Activated CD4-positive, alpha-beta T cell treated with anti-CD3 and anti-CD28 coated beads for 1 hour (primary cell): ENCODE measurements at regions not wholly inside any gene's neighbourhood (a gene's known extent, or its start where the extent isn't known, plus 50 kb on each side); places are given as distances from the start of the nearest gene placed in this dataset.
"Not testable (repeated sequence)": the region's sequence is repeated elsewhere in the genome, so short reads cannot be mapped to it uniquely, and the experiment has no call there.

Source experiments
- DNase-seq: peaks from one replicate; pipeline ENCODE4 v3.0.0-alpha.2; 2020

GRCh38 chr17:72372185-72372584, 251.4 kb downstream of the SOX9 start:
- no peak for DNase-seq

- no peak for DNase-seq
These were observed 253.3 kb downstream of the SOX9 start for GRCh38 chr17:72373910-72374741.

GRCh38 chr17:72376526-72377345, 255.9 kb downstream of the SOX9 start:
- DNase-seq: no peak

GRCh38 chr17:72378414-72379390, 257.9 kb downstream of the SOX9 start:
- no peak for DNase-seq

- no peak for DNase-seq
These were observed 258.7 kb downstream of the SOX9 start for GRCh38 chr17:72379516-72379915.

- DNase-seq: no peak
These were observed 259.3 kb downstream of the SOX9 start for GRCh38 chr17:72380120-72380519.

GRCh38 chr17:72380737-72381136, 259.9 kb downstream of the SOX9 start:
- no peak for DNase-seq

GRCh38 chr17:72381597-72382397, 261.0 kb downstream of the SOX9 start:
- no peak for DNase-seq

- DNase-seq: no peak
These were observed 262.3 kb downstream of the SOX9 start for GRCh38 chr17:72382971-72383722.

- no peak for DNase-seq
These were observed 264.7 kb downstream of the SOX9 start for GRCh38 chr17:72385475-72385874.

GRCh38 chr17:72386173-72386572, 265.4 kb downstream of the SOX9 start:
- DNase-seq: not testable (repeated sequence)

- DNase-seq: no peak
These were observed 265.9 kb downstream of the SOX9 start for GRCh38 chr17:72386619-72387237.

GRCh38 chr17:72387487-72387886, 266.7 kb downstream of the SOX9 start:
- DNase-seq: no peak

- DNase-seq: no peak
These were observed 267.1 kb downstream of the SOX9 start for GRCh38 chr17:72387969-72388368.

GRCh38 chr17:72388765-72389473, 268.1 kb downstream of the SOX9 start:
- no peak for DNase-seq

- no peak for DNase-seq
These were observed 270.1 kb downstream of the SOX9 start for GRCh38 chr17:72390675-72391508.

GRCh38 chr17:72392056-72393010, 271.5 kb downstream of the SOX9 start:
- no peak for DNase-seq

GRCh38 chr17:72393553-72393952, 272.7 kb downstream of the SOX9 start:
- DNase-seq: no peak
